ENCODE measurements at regions not wholly inside any gene's neighbourhood (a gene's known extent, or its start where the extent isn't known, plus 50 kb on each side); places are given as distances from the start of the nearest gene placed in this dataset.

DNA sequence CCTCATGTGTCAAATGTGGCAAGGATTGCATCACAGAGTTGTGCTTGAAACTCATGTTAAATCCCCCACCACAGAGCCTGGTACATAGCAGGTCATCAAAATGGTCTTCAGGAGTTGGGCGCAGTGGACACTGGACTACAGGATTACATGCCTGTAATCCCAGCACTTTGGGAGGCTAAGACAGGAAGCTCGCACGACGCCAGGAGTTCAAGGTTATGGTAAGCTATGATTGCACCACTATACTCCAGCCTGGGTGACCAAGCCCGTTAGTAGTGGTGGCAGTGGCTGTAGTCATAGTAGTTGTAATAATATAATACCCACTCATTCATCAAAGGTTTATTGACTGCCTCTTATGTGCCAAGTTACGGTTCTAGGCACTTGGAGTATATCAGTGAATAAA is 123.4 kb upstream of the IRF2BP2 start:
- TF ChIP-seq CTCF (optimal IDR thresholded peaks at IDR 0.05 in 1 of 3, IDR thresholded peaks at IDR 0.05 in 1 of 3, conservative IDR thresholded peaks at IDR 0.05 in 1 of 3; ENCODE audit: extremely low read depth in 1 of 3, insufficient read depth in 2 of 3, low read length in 3 of 3) (no peak), EZH2 (IDR thresholded peaks at IDR 0.05; ENCODE audit: low read length) (no peak)
